ENCODE measurements at regions not wholly inside any gene's neighbourhood (a gene's known extent, or its start where the extent isn't known, plus 50 kb on each side); places are given as distances from the start of the nearest gene placed in this dataset.

DNA sequence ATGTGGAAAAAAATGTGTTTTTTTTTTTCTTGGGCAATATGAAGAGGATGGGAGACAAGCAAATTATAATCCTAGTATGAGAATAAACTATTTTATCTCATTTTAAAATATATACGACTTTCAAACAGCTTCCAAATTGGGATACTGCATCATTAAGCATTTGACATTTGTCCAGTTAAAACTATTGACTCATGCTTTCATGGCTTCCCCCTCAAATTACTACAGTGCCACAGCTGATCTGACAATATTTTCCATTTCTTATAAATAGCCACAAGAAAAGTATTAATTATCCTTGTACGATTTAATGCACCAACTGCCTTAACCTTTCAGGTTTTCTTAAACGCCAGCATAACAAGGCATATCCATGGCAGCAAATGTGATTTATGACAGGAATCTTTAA, 1134.8 kb upstream of the ZEB2 start:
- DNase-seq (ENCODE audit: low read depth in 2 of 2), result no peak

DNA sequence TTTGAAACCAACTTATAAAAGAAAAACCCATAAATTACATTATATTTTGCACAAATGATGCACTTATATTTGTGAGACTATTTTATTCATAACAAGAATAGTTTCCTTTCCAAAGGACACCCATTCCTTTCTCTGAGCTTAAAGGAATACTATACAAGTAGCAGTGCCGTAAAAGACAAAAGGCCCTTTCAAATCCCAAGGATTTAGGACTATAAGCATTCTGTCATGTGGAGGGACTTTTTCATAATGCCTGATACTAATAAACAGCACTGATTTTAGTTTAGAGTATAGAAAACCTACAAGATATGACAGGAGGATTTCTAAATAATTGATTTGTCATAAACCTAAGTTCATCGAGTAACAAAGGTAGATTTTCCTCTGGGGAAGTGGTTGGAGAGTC, 1134.2 kb upstream of the ZEB2 start:
- DNase-seq (ENCODE audit: low read depth in 2 of 2), result no peak

DNA sequence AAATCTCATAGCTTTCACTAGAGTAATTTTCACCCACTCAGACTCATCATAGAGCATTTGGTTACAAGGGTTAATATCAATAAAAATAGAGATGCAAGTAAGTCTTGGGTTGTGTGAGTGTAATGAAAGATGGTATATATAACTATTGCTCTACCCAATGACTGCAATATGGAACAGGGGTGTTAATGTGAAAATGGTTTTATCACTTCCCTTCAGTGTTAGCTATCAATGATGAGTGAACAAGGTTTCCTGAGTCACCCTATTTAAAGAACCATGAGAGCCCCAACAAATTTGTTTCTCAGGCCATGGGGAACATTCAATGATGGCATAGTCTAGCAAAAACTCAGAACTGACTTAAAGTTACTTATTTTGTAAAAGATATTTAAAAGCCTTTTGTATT, 1133.6 kb upstream of the ZEB2 start:
- no peak for DNase-seq (ENCODE audit: low read depth in 2 of 2)

DNA sequence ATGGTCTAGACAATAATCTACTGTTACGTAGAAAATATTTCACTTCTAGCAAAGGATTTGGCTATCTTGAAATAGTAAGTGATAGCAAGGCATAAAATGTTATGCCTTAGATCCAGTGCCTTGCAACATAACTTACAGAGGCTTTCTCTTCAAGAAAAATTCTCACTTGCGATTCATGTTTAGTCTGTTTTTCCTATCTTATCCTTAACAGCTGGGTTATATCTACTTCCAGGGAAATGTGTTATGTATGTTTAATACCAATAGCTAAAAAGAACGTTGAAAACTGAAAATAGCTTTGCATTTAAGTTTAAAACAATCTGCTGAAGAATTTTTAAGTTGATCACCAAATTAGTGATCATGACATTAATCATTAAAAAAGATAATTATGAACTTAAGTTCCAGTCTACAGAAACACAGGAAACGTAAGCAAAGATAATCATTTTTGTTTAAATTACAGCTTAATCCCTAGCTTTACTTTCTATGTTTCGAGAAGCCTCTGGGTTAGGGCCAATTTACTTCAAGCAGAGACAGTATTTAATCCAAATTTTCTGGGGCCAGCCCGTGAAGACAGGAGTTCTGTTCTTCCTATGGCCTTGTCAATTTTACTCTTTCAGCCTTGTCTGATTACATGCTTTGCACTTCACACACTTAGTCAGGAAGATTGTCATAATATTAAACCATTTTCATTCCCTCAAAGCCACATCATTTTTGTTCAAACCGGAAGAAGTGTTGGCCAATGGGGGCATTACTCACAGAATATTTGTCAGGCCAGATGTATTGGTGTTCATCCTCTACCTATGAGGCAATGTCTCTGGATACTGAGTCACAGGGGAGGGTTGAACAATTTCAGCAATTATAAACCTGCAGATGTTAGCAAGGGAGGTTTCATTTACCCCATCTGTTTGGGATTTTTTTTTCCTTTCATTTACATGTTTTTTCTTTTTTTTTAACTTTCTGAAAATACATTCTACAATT, 1132.9 kb upstream of the ZEB2 start:
- DNase-seq (ENCODE audit: low read depth in 2 of 2), result no peak

DNA sequence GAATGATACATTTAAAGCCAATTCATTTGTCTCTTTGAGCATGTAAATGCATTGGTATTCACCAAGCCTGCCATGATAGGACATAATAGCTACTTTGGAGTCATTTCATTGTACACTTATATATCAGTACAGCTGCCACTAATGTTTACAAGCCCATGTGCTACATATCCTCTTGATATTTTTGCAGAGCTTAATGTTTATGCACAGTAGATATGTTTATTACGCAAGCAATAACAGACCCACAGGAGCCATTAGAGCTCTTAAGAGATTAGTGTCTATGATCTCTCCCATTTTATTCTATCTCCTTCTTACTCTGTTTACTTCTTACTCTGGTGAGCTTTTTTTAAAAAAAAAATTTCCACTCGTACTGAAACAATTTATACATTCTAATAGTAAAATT, 1132.1 kb upstream of the ZEB2 start:
- no peak for DNase-seq (ENCODE audit: low read depth in 2 of 2)

DNA sequence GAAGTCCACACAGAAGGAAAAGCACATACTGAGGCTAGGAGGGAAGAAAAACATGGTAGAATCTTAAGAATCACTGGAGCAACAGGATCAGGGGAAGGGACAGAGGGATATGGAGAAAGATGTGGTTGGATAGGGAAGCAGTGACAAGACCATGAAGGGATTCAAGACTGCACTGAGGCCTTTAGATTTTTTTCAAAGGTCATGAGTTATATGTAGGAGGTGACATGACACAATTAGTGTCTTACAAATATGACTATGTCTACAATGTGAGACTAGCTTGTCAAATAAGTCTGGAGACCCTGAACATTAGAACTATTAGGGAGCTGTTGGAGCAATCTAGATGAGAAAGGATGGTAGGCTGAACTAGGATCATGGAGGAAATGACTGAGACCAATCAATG, 1130.3 kb upstream of the ZEB2 start:
- DNase-seq (ENCODE audit: low read depth in 2 of 2), result no peak

DNA sequence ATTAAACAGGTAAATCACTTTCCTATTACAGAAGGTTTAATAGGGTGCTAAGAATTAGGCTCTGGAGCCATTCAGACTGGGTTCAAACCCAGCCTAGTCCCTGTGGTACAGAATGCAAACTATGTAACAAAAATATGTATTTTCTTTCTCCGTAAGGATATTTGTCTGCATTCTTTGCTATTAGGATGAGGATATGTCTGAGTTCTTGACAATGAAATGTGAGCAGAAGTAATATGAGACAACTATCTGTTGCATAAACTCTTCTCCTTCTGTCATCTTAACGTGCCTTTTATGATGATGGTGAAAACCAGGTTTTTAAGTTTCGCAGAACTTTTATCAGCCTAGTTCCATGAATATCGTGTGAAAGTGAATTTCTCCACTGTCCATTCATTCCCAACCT, 1129.1 kb upstream of the ZEB2 start:
- no peak for DNase-seq (ENCODE audit: low read depth in 2 of 2)

DNA sequence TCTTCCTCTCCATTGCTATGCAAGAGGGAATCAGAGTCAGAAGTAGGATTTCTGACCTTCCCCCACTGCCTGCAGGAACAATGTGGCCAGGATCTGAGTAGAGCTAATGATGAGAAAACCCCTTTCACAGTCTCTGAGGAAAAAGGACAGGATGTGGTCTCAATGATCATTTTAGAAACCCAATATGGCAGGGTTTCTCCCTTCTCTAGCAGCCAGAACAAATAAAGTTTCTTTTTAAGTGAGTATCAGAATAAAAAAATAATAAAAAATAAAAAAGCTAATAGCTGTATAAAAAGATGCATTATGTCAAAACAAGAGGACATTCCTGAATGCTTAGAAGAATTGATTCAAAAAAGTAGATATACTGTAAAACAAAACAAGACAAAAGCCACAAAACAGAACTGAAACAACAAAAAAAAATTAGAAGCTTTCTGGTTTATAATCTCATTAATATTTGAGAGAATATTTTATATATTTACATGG, 1124.9 kb upstream of the ZEB2 start:
- DNase-seq (ENCODE audit: low read depth in 2 of 2), result no peak

DNA sequence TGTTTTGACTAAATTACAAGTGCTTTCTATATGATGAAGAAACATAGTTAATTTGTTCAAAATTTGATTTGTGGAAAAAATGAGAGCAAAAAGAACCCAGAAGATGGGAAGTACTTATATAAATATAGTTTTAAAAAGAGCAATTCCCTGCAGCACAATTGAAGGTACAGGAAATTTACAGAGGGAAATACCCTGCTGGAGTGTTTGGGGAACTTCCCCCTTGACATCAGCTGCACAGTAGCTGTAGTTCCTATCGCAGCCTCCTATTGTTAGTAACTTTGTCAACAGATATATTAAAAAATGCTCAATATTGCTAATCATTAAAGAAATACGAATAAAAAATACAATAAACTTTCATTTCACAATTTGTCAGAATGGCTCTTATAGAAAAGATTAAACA, 1118.8 kb upstream of the ZEB2 start:
- DNase-seq (ENCODE audit: low read depth in 2 of 2), result no peak

DNA sequence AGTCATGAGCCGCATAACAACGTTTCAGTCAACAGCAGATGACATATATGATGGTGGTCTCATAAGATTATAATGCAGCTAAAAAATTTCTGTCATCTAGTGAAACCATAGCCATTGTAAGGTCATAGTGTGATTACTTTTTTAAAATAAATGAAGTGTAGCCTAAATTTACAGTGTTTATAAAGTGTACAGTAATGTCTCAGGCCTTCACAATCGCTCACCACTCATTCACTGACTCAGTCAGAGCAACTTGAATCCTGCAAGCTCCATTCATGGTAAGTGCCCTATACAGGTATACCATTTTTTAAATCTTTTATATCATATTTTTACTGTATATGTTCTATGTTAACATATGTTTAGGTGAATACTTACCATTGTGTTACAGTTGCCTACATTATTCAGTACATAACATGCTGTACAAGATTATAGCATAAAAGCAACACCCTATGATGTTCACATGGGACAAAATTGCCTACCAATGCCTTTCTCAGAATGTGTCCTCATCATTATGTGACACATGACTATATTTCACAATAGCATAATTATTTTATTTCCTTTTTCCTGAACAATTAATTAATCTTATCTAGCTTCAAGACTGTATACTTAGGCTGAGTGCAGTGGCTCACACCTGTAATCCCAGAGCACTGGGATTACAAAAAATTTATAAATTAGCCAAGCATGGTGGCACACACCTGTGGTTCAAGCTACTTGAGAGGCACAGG, 1115.9 kb upstream of the ZEB2 start:
- no peak for DNase-seq (ENCODE audit: low read depth in 2 of 2)

DNA sequence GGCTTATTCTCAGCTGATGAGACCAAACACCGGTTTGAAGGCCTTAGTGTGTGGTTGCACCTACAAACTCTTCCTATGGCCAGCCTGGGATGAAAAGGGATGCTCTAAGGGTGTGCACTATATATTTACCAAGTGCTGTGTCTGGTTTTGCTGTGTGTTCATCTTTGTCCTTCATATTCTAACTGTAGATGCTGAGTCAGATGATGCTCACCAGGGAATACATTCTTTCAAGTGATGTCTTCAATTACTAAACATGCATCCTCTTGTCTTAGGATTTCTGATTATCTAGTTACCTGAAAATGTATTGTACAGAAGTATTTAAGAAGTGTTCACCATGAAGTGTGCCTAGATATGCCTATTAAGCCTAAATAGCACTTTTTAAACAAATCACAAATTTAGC, 1111.6 kb upstream of the ZEB2 start:
- no peak for DNase-seq (ENCODE audit: low read depth in 2 of 2)

DNA sequence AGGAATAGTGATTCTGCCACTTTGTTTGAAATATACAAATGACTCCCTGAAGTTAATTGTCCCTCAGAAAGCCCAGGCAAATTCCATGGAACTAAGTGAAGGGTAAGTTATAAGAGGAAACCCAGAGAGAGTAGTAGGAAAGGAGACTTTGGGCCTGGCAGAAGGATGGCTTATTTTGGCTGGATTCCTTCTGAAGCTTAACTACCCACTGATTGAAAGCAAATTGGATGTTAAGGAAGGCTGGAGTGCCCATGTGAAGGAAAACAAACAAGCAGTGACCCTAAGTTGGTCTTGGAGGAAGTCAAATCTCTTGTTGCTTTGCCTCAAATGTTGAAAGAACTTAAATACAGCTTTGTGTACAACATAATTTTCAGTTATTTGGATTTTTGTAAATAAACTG, 1106.4 kb upstream of the ZEB2 start:
- DNase-seq (ENCODE audit: low read depth in 2 of 2), result no peak

DNA sequence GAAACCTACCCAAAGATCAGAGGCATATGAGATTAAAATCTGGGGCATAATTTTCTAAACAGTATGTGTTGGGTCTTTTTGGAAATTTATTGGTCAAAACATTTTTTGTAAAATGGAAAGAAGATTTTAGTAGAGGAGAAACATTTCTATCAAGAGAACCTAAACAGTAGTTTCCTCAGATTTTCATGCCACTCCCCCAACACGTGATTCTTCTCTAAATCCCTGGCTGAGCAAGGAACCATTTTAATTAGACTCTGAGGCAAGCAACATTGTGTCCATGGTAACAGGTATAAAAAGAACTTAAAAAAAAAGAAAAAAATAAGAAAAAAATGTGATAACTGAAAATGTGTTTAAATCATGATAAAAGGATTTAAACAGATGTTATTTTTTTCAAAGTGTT, 1105.2 kb upstream of the ZEB2 start:
- no peak for DNase-seq (ENCODE audit: low read depth in 2 of 2)

DNA sequence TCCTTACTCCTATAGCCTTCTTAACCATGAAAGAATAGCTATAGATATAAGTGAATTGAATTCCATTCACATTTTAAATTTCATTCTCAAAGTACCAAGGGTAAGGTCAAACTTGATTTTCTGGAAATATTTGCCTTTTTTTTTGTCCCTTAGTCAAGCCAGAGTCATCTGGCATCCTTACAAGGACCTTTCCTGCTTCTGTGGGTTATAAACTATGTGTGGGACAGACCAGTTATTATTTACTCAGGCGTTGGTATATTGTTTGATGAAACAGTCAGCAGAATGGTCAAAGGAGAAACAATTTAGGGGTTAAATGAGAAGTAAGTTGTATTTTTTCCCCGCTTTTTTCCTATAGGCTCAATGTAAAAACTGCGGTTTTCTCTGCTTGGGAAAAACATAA, 1103.2 kb upstream of the ZEB2 start:
- no peak for DNase-seq (ENCODE audit: low read depth in 2 of 2)

DNA sequence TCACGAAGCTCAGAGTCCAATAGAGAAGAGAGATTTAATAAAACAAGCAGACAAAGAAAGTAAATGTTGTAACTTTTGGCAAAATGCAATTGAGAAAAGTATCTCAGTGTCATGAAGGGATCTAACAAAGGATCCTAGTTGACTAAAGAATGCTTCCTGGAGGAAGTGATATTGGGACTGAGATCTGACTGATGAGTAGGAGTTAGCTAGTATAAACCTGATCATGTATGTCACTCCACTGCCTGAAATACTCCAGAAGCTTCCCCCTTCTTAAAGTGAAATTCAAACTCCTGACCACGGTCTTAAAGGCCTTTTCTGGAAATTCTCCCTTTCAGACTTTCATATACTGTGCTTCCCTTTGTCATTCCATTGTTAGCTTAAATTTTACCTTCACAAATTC, 1102.4 kb upstream of the ZEB2 start:
- no peak for DNase-seq (ENCODE audit: low read depth in 2 of 2)

DNA sequence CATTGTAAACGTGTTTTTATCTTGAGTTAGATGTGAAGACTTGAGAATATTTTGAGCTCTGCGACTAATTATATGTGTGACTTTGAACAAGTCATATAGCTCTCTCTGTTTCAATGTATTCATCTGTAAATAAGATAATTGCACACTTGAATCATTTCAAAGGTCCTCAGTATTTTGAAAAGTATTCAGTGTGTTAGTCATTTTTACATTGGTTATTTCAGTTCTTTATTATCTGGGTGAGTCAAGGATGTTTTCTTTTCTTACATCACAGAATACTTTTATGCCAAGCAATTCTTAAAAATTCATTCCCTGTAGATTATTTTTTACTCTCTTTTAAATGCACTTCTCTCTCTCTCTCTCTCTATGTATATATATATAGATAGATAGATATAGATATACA, 1098.0 kb upstream of the ZEB2 start:
- no peak for DNase-seq (ENCODE audit: low read depth in 2 of 2)

DNA sequence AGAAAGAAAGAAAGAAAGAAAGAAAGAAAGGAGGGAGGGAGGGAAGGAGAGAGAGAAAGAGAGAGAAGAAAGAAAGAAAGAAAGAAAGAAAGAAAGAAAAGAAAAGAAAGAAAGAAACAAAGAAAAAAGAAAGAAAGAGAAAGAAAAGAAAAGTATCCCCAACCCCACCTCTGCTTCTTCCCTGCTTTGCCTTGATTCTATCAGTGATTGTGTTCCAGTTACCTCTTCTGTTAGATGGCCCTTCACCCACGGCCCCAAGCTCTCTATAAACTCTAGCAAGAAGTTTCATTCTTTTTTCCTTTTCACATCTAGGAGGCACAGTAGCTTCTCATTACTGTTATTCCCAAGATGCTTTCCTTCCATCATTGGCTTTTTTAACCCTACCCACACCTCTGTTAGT, 1097.5 kb upstream of the ZEB2 start:
- DNase-seq (ENCODE audit: low read depth in 2 of 2), result no peak

DNA sequence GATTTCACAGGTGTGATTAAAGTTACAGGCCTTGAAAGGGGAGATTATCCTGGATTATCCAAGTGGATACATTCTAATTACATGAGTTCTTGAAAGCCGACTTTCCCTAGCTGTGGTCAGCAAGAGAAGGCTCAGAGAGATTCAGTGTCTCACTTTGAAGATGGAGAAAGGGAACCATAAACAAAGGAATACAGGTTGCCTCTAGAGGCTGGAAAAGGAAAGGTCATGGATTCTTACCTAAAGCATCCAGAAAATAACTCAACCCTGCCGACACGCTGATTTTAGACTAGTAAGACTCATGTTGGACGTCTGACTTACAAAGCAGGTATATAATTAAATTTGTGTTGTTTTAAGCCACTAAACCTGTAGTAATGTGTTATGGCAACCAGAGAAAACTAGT, 1095.7 kb upstream of the ZEB2 start:
- DNase-seq (ENCODE audit: low read depth in 2 of 2), result no peak

DNA sequence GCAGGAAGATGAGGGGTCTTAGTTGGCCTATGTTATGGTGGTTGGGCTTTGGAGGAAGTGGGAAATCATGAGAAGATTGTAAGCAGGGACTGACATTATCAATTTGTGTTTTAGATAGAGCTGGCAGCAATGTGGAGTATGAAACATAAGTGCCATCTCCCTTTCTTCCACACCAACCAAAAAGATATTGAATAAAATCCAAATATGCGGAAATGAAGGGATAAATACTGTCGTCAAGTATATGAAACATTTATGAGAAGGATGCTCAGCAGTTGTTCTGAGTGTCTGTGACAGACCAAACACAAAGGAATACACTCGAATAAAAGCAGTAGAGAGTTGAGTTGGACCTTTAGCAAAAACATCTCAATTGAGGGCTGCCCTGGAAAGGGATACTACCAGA, 1090.0 kb upstream of the ZEB2 start:
- no peak for DNase-seq (ENCODE audit: low read depth in 2 of 2)

DNA sequence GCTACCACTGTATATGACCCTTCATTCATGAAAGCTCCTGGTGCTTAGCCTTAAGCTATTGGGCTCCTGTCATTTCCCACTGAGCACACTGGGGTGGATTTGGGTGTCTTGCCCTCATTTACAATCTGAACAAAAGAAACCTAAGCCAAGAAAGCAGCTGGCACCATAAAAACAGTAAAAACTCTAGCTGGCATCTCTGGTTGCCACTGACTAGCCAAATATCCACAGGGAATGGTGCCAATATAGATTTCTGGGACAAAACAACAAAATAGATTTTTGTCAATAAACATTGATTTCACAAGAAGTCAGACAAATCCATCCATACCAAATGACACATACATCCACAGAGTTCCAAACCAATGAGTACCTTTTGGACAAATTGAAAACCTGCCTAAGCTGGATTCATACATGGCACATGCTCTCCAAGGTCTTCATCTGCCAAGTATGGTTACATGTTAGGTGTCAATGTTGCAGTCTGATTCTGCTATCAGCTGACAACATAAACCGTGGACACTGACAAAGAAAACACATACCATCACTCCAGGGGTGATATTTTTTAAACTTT, 1081.5 kb upstream of the ZEB2 start:
- DNase-seq (ENCODE audit: low read depth in 2 of 2), result no peak

DNA sequence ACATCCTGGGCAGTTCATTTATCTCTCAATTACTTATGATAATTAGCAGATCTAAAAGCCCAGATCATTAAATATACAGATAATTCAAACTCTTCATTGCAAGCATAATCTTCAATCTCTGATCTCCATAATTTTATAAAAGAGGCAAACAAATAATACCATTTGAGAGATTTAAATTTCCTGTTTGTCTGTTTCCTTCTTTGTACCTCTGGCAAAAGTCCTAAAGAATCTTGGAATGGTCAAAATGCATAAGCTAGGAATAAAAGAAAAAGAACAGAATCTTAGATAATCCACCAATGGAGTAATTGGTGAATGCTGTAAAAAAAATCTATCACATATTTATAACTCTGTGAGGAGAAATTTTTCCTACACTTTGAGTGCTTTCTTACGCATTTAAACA, 1080.9 kb upstream of the ZEB2 start:
- no peak for DNase-seq (ENCODE audit: low read depth in 2 of 2)

DNA sequence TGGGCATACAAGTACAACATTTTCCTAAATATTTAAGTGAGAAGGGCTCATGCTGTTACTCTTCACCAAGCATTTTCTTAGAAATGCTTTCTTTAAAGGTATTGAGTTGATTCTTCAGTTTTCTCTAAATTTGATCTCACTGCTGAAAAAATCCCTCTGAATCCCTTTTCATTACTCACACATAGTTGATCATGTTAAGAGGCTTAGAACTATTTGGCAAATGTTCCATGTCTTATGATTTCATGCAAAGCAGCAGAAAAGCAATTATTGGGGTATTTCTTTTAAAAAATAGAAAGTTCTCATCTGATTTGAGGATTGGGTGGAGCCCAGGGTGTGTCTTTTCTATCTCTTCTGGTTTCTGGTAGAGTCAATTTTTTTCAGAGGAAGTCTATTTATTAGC, 1079.8 kb upstream of the ZEB2 start:
- no peak for DNase-seq (ENCODE audit: low read depth in 2 of 2)

DNA sequence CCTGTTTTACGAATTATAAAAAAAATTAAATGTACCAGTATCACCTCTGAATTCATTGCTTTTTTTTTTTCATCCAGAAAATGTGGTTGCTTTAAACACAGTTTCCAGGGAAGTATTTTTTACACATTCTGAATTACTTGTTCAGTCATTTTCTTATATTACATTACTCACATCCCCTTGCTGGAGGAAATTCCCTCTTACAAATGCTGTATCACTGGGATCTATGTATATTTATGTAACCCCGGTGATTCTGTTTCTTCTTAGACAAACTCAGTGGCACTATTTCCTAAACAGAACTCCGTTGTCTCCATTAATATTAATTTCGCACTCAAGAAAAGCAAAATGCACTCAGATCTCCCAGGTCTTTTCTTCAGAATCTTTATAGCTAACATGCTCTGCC, 1078.5 kb upstream of the ZEB2 start:
- no peak for DNase-seq (ENCODE audit: low read depth in 2 of 2)
